GM21360 (cell line): ENCODE measurements at regions not wholly inside any gene's neighbourhood (a gene's known extent, or its start where the extent isn't known, plus 50 kb on each side); places are given as distances from the start of the nearest gene placed in this dataset.
"Not testable (repeated sequence)": the region's sequence is repeated elsewhere in the genome, so short reads cannot be mapped to it uniquely, and the experiment has no call there.

Experiments
- ATAC-seq: cut with Tn5 transposase; IDR thresholded peaks from one replicate; pipeline ENCODE4 v1.9.1; 2021; ENCODE audit warnings: mild to moderate bottlenecking, moderate library complexity; ENCODE audit not compliant: unreplicated experiment

GRCh38 chr14:105943973-105944602 is 417.7 kb downstream of the TMEM121 start:
- no peak for ATAC-seq

GRCh38 chr14:105944632-105945610 is 418.5 kb downstream of the TMEM121 start:
- ATAC-seq: no peak

- no peak for ATAC-seq
Measured at GRCh38 chr14:105945896-105946295, 419.5 kb downstream of the TMEM121 start.

GRCh38 chr14:105947599-105947998 is 421.2 kb downstream of the TMEM121 start:
- no peak for ATAC-seq

GRCh38 chr14:105948955-105949354 is 422.6 kb downstream of the TMEM121 start:
- ATAC-seq: not testable (repeated sequence)

GRCh38 chr14:105950364-105950892 is 424.0 kb downstream of the TMEM121 start:
- ATAC-seq: not testable (repeated sequence)

- no peak for ATAC-seq
Measured at GRCh38 chr14:105951399-105951798, 425.0 kb downstream of the TMEM121 start.

- ATAC-seq: no peak
Measured at GRCh38 chr14:105952222-105952621, 425.8 kb downstream of the TMEM121 start.

GRCh38 chr14:105952826-105953225 is 426.4 kb downstream of the TMEM121 start:
- no peak for ATAC-seq

GRCh38 chr14:105961625-105962024 is 435.2 kb downstream of the TMEM121 start:
- not testable (repeated sequence) for ATAC-seq

- no peak for ATAC-seq
Measured at GRCh38 chr14:105962532-105962931, 436.1 kb downstream of the TMEM121 start.

- ATAC-seq: no peak
Measured at GRCh38 chr14:105968291-105968690, 441.9 kb downstream of the TMEM121 start.

GRCh38 chr14:105969026-105969425 is 442.6 kb downstream of the TMEM121 start:
- not testable (repeated sequence) for ATAC-seq

GRCh38 chr14:105970821-105971220 is 444.4 kb downstream of the TMEM121 start:
- ATAC-seq: not testable (repeated sequence)

GRCh38 chr14:105971593-105972500 is 445.5 kb downstream of the TMEM121 start:
- no peak for ATAC-seq

GRCh38 chr14:105974902-105975301 is 448.5 kb downstream of the TMEM121 start:
- no peak for ATAC-seq

- no peak for ATAC-seq
Measured at GRCh38 chr14:105978618-105979295, 452.4 kb downstream of the TMEM121 start.

GRCh38 chr14:105979446-105979845 is 453.1 kb downstream of the TMEM121 start:
- ATAC-seq: no peak

- no peak for ATAC-seq
Measured at GRCh38 chr14:105980224-105980623, 453.8 kb downstream of the TMEM121 start.
